ENCODE measurements at regions not wholly inside any gene's neighbourhood (a gene's known extent, or its start where the extent isn't known, plus 50 kb on each side); places are given as distances from the start of the nearest gene placed in this dataset.
A peak's percentile ranks its signal among the peaks of the same experiment; 100 is the strongest.

- H3K27me3 ChIP-seq (ENCODE audit: insufficient read depth, low read length), result no peaks in the 10 kb centered on the region
- no peaks in the 10 kb centered on the region for H3K9me3 ChIP-seq (ENCODE audit: insufficient read depth, low read depth, low read length)
- no peak for TF ChIP-seq EZH2 (IDR thresholded peaks at IDR 0.05; ENCODE audit: insufficient read depth, low read length)
- TF ChIP-seq, protein P1, sequence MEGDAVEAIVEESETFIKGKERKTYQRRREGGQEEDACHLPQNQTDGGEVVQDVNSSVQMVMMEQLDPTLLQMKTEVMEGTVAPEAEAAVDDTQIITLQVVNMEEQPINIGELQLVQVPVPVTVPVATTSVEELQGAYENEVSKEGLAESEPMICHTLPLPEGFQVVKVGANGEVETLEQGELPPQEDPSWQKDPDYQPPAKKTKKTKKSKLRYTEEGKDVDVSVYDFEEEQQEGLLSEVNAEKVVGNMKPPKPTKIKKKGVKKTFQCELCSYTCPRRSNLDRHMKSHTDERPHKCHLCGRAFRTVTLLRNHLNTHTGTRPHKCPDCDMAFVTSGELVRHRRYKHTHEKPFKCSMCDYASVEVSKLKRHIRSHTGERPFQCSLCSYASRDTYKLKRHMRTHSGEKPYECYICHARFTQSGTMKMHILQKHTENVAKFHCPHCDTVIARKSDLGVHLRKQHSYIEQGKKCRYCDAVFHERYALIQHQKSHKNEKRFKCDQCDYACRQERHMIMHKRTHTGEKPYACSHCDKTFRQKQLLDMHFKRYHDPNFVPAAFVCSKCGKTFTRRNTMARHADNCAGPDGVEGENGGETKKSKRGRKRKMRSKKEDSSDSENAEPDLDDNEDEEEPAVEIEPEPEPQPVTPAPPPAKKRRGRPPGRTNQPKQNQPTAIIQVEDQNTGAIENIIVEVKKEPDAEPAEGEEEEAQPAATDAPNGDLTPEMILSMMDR (IDR thresholded peaks at IDR 0.05; ENCODE audit: insufficient read depth, low read depth, low read length), result no peak
- DNase-seq (ENCODE audit: low read depth) (no peak), FAIRE-seq (no peak)
- no peak overlapping the region for H2AFZ ChIP-seq (ENCODE audit: low read depth, low read length)
- no peak overlapping the region for H3K4me3 ChIP-seq (ENCODE audit: insufficient read depth, low read depth, low read length)
- no peak overlapping the region for H3K4me3 Mint-ChIP-seq (ENCODE audit: unreplicated experiment)
- H3K4me1 ChIP-seq (ENCODE audit: insufficient read depth, low read length), result no peaks in the 10 kb centered on the region
- no peak overlapping the region for H3K9ac ChIP-seq (ENCODE audit: low read length)
- H3K27me3 Mint-ChIP-seq (ENCODE audit: low read depth, unreplicated experiment), result peaks cover 2% of the 10 kb centered on the region
- H3K79me2 ChIP-seq (ENCODE audit: insufficient read depth, low read length), result no peaks in the 10 kb centered on the region
- H3K4me2 ChIP-seq (ENCODE audit: low read length), result no peak overlapping the region
- no peaks in the 10 kb centered on the region for H3K36me3 Mint-ChIP-seq (ENCODE audit: low read depth, unreplicated experiment)
- no peak overlapping the region for H3K27ac ChIP-seq (ENCODE audit: low read depth, low read length)
- H3K27ac Mint-ChIP-seq (ENCODE audit: unreplicated experiment), result no peak overlapping the region
- no peaks in the 10 kb centered on the region for H3K36me3 ChIP-seq (ENCODE audit: insufficient read depth, low read length)
- no peaks in the 10 kb centered on the region for H3K9me3 Mint-ChIP-seq (ENCODE audit: unreplicated experiment)
- H3K4me1 Mint-ChIP-seq (ENCODE audit: low read depth, unreplicated experiment), result peaks cover under 1% of the 10 kb centered on the region
- H4K20me1 ChIP-seq (ENCODE audit: insufficient read depth, low read length), result no peaks in the 10 kb centered on the region
Observed at GRCh38 chr2:221120643-221121042, 451.5 kb downstream of the EPHA4 start.

DNA sequence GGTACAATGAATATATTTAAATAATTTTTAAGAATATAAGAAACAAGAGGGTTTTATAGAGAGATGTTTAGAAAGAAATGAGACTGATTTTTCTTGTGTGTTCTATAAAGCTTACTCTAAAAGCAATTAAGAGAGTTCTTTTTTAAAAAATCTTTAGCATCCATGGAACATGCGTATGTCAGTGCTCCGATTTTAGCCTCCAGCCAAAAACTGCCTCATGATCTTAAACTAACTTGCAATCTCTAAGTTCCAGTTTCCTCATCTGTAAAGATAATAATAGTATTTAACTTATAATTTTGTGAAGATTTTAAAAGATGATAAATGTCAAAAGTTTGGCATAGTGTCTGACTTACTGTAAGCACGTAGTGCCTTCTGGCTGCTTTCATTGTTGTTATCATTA lies 448.7 kb downstream of the EPHA4 start:
- peaks cover 2% of the 10 kb centered on the region for H3K27me3 Mint-ChIP-seq (ENCODE audit: low read depth, unreplicated experiment)
- no peak overlapping the region for H3K27ac Mint-ChIP-seq (ENCODE audit: unreplicated experiment)
- H3K9me3 Mint-ChIP-seq (ENCODE audit: unreplicated experiment), result no peaks in the 10 kb centered on the region
- Histone ChIP-seq H3K4me1 (ENCODE audit: insufficient read depth, low read length) (no peaks in the 10 kb centered on the region), H3K79me2 (ENCODE audit: insufficient read depth, low read length) (no peaks in the 10 kb centered on the region), H3K9ac (ENCODE audit: low read length) (no peak overlapping the region), H3K9me3 (ENCODE audit: insufficient read depth, low read depth, low read length) (no peaks in the 10 kb centered on the region), H4K20me1 (ENCODE audit: insufficient read depth, low read length) (no peaks in the 10 kb centered on the region), H2AFZ (ENCODE audit: low read depth, low read length) (no peak overlapping the region), H3K27me3 (ENCODE audit: insufficient read depth, low read length) (no peaks in the 10 kb centered on the region), H3K4me3 (ENCODE audit: insufficient read depth, low read depth, low read length) (no peak overlapping the region), H3K36me3 (ENCODE audit: insufficient read depth, low read length) (no peaks in the 10 kb centered on the region), H3K4me2 (ENCODE audit: low read length) (no peak overlapping the region), H3K27ac (ENCODE audit: low read depth, low read length) (no peak overlapping the region)
- TF ChIP-seq, protein P1 (IDR thresholded peaks at IDR 0.05; ENCODE audit: insufficient read depth, low read depth, low read length), result no peak
- no peak for TF ChIP-seq EZH2 (IDR thresholded peaks at IDR 0.05; ENCODE audit: insufficient read depth, low read length)
- H3K36me3 Mint-ChIP-seq (ENCODE audit: low read depth, unreplicated experiment), result no peaks in the 10 kb centered on the region
- no peak for DNase-seq (ENCODE audit: low read depth)
- peaks cover 3% of the 10 kb centered on the region for H3K4me1 Mint-ChIP-seq (ENCODE audit: low read depth, unreplicated experiment)
- no peak overlapping the region for H3K4me3 Mint-ChIP-seq (ENCODE audit: unreplicated experiment)
- FAIRE-seq, result no peak

- H3K4me2 ChIP-seq (ENCODE audit: low read length), result peak overlapping the region; percentile 45
- TF ChIP-seq EZH2 (IDR thresholded peaks at IDR 0.05; ENCODE audit: insufficient read depth, low read length), result no peak
- TF ChIP-seq, protein P1 (IDR thresholded peaks at IDR 0.05; ENCODE audit: insufficient read depth, low read depth, low read length), result no peak
- H3K27ac Mint-ChIP-seq (ENCODE audit: unreplicated experiment), result no peak overlapping the region
- H3K9me3 Mint-ChIP-seq (ENCODE audit: unreplicated experiment), result peaks cover 4% of the 10 kb centered on the region
- no peaks in the 10 kb centered on the region for H3K9me3 ChIP-seq (ENCODE audit: insufficient read depth, low read depth, low read length)
- no peak for FAIRE-seq
- no peak overlapping the region for H3K27ac ChIP-seq (ENCODE audit: low read depth, low read length)
- H3K4me3 Mint-ChIP-seq (ENCODE audit: unreplicated experiment), result no peak overlapping the region
- H3K4me3 ChIP-seq (ENCODE audit: insufficient read depth, low read depth, low read length), result no peak overlapping the region
- H3K27me3 ChIP-seq (ENCODE audit: insufficient read depth, low read length), result no peaks in the 10 kb centered on the region
- no peaks in the 10 kb centered on the region for H3K36me3 ChIP-seq (ENCODE audit: insufficient read depth, low read length)
- H3K4me1 Mint-ChIP-seq (ENCODE audit: low read depth, unreplicated experiment), result peaks cover 3% of the 10 kb centered on the region
- H3K9ac ChIP-seq (ENCODE audit: low read length), result no peak overlapping the region
- H3K36me3 Mint-ChIP-seq (ENCODE audit: low read depth, unreplicated experiment), result no peaks in the 10 kb centered on the region
- no peaks in the 10 kb centered on the region for H3K4me1 ChIP-seq (ENCODE audit: insufficient read depth, low read length)
- peak; percentile 35 for DNase-seq (ENCODE audit: low read depth)
- peak overlapping the region; percentile 27 for H2AFZ ChIP-seq (ENCODE audit: low read depth, low read length)
- H3K27me3 Mint-ChIP-seq (ENCODE audit: low read depth, unreplicated experiment), result peaks cover 2% of the 10 kb centered on the region
- no peaks in the 10 kb centered on the region for H4K20me1 ChIP-seq (ENCODE audit: insufficient read depth, low read length)
- H3K79me2 ChIP-seq (ENCODE audit: insufficient read depth, low read length), result no peaks in the 10 kb centered on the region
Observed at GRCh38 chr2:221124532-221125240, 447.4 kb downstream of the EPHA4 start.
